ENCODE measurements at regions not wholly inside any gene's neighbourhood (a gene's known extent, or its start where the extent isn't known, plus 50 kb on each side); places are given as distances from the start of the nearest gene placed in this dataset.

- DNase-seq (ENCODE audit: low read depth), result no peak
- H3K4me3 ChIP-seq (ENCODE audit: low read depth, low read length), result no peak overlapping the region
- TF ChIP-seq CTCF (IDR thresholded peaks at IDR 0.05; ENCODE audit: low read depth, low read length), result no peak
- TF ChIP-seq POLR2A (IDR thresholded peaks at IDR 0.05; ENCODE audit: extremely low read depth, insufficient read length), result no peak
- TF ChIP-seq MYC (IDR thresholded peaks at IDR 0.05; ENCODE audit: low read depth, low read length), result no peak
- no peak for TF ChIP-seq MAX (IDR thresholded peaks at IDR 0.05; ENCODE audit: low read depth, low read length)
Measured at GRCh38 chr6:90390379-90390778, 93.7 kb upstream of the BACH2 start.

GRCh38 chr6:90388395-90388794, 91.8 kb upstream of the BACH2 start:
- DNase-seq (ENCODE audit: low read depth), result no peak
- H3K4me3 ChIP-seq (ENCODE audit: low read depth, low read length), result no peak overlapping the region

GRCh38 chr6:90387826-90388225, 91.2 kb upstream of the BACH2 start:
- DNase-seq (ENCODE audit: low read depth), result no peak
- H3K4me3 ChIP-seq (ENCODE audit: low read depth, low read length), result no peak overlapping the region
- TF ChIP-seq POLR2A (IDR thresholded peaks at IDR 0.05; ENCODE audit: extremely low read depth, insufficient read length) (no peak), CTCF (IDR thresholded peaks at IDR 0.05; ENCODE audit: low read depth, low read length) (no peak), MYC (IDR thresholded peaks at IDR 0.05; ENCODE audit: low read depth, low read length) (no peak), MAX (IDR thresholded peaks at IDR 0.05; ENCODE audit: low read depth, low read length) (no peak)

More at GRCh38 chr6:90388395-90388794, 91.8 kb upstream of the BACH2 start:
- TF ChIP-seq MAX (IDR thresholded peaks at IDR 0.05; ENCODE audit: low read depth, low read length), result no peak
- no peak for TF ChIP-seq MYC (IDR thresholded peaks at IDR 0.05; ENCODE audit: low read depth, low read length)
- TF ChIP-seq POLR2A (IDR thresholded peaks at IDR 0.05; ENCODE audit: extremely low read depth, insufficient read length), result no peak
- no peak for TF ChIP-seq CTCF (IDR thresholded peaks at IDR 0.05; ENCODE audit: low read depth, low read length)

DNA sequence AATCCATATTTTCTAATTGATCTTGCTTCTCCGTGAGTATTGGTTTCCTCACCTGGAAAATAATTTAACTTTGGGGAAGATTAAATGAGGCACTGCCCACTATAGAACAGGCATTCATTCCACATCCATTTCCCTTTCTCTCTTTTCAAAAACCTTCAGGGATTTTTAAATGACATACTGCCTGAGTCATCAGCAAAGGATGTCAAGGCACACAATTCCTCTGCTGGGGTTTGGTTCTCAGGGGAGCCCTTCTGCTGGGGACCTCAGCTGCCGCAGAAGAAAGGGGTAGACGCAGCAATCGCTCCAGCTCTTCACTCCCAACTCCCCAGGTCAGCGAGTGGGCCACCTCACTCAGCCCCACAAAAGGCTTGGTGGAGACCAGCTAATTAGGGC, 90.7 kb upstream of the BACH2 start:
- DNase-seq (ENCODE audit: low read depth), result no peak
- no peak for TF ChIP-seq POLR2A (IDR thresholded peaks at IDR 0.05; ENCODE audit: extremely low read depth, insufficient read length)
- TF ChIP-seq CTCF (IDR thresholded peaks at IDR 0.05; ENCODE audit: low read depth, low read length), result no peak
- TF ChIP-seq MAX (IDR thresholded peaks at IDR 0.05; ENCODE audit: low read depth, low read length), result no peak
- no peak for TF ChIP-seq MYC (IDR thresholded peaks at IDR 0.05; ENCODE audit: low read depth, low read length)

DNA sequence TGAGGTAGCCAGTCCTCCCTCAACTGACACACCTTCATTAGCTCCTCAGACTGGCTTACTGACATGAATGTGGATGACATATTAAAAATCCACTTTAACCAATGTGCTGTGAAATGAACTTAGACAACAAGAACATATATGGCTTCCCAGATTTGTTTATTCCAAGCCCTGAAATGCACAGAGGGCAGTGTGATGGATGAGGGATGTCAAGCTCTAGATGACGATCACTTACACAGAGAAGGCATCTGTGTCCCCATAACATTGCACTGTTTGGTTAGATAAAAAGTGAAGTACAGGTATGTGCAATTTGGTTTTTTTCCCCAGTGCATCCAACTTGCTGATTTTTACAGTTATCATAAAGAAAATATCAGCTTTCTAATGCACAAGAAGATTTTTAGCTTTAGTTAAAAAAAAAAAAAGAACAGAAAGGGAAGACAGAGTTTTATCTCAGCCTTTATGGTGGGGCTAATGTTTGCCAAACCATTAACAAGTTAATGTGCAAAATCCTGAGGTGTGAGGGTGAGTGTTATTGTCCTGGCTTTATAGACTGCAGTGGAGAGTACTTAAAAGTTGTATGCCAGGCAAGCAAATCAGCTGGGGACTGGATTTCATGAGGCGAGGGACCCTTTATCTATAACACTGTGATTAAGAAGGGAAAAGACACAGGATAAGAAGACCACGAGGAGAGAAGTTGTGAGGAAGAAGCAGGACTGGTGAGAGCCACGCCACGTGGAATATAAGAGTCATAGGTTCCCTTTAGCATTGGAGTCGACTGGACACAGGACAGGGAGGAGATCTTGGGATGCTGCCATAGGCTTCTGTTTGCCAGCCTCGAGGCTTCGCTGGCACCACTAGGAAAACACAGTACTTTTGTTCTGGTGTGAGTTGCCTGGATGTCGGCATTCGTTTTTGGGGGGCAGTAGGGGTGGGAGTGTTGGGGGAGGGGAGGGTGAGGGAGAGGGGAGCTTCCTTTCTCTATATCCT, 90.0 kb upstream of the BACH2 start:
- no peak overlapping the region for H3K4me3 ChIP-seq (ENCODE audit: low read depth, low read length)
- TF ChIP-seq MAX (IDR thresholded peaks at IDR 0.05; ENCODE audit: low read depth, low read length), result no peak
- TF ChIP-seq MYC (IDR thresholded peaks at IDR 0.05; ENCODE audit: low read depth, low read length), result no peak
- DNase-seq (ENCODE audit: low read depth), result no peak

More for the DNA sequence above, 90.7 kb upstream of the BACH2 start:
- no peak overlapping the region for H3K4me3 ChIP-seq (ENCODE audit: low read depth, low read length)

GRCh38 chr6:90385759-90386313, 89.2 kb upstream of the BACH2 start:
- peak; percentile 32 for DNase-seq (ENCODE audit: low read depth)
- no peak overlapping the region for H3K4me3 ChIP-seq (ENCODE audit: low read depth, low read length)
- no peak for TF ChIP-seq MYC (IDR thresholded peaks at IDR 0.05; ENCODE audit: low read depth, low read length)
- TF ChIP-seq CTCF (IDR thresholded peaks at IDR 0.05; ENCODE audit: low read depth, low read length), result no peak
- TF ChIP-seq POLR2A (IDR thresholded peaks at IDR 0.05; ENCODE audit: extremely low read depth, insufficient read length), result no peak
- TF ChIP-seq MAX (IDR thresholded peaks at IDR 0.05; ENCODE audit: low read depth, low read length), result no peak
